ENCODE measurements at regions not wholly inside any gene's neighbourhood (a gene's known extent, or its start where the extent isn't known, plus 50 kb on each side); places are given as distances from the start of the nearest gene placed in this dataset.

GRCh38 chr6:73954881-73955280, 258.9 kb downstream of the CD109 start:
- TF ChIP-seq, protein P1, sequence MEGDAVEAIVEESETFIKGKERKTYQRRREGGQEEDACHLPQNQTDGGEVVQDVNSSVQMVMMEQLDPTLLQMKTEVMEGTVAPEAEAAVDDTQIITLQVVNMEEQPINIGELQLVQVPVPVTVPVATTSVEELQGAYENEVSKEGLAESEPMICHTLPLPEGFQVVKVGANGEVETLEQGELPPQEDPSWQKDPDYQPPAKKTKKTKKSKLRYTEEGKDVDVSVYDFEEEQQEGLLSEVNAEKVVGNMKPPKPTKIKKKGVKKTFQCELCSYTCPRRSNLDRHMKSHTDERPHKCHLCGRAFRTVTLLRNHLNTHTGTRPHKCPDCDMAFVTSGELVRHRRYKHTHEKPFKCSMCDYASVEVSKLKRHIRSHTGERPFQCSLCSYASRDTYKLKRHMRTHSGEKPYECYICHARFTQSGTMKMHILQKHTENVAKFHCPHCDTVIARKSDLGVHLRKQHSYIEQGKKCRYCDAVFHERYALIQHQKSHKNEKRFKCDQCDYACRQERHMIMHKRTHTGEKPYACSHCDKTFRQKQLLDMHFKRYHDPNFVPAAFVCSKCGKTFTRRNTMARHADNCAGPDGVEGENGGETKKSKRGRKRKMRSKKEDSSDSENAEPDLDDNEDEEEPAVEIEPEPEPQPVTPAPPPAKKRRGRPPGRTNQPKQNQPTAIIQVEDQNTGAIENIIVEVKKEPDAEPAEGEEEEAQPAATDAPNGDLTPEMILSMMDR (IDR thresholded peaks at IDR 0.05): no peak
- no peak for TF ChIP-seq POLR2A (IDR thresholded peaks at IDR 0.05)
